K562 (cell line): ENCODE measurements at regions not wholly inside any gene's neighbourhood (a gene's known extent, or its start where the extent isn't known, plus 50 kb on each side); places are given as distances from the start of the nearest gene placed in this dataset.
A peak's percentile ranks its signal among the peaks of the same experiment; 100 is the strongest.

Experiments
- ATAC-seq: fragments of 200-7000 bp; cut with Tn5 transposase; 3 replicates; pipeline ENCODE4 v1.9.1; 2020; ENCODE audit warnings: moderate library complexity
- BruUV-seq: library from RNA; stranded (reverse); fragments of 400-500 nt; replicated peaks from 2 replicates; lab custom pipeline; 2021; lab: Mats Ljungman, UMichigan
- CTCF ChIA-PET: fragments of 300-600 bp; formaldehyde crosslinking; extraction: SDS; loops from one replicate; lab custom pipeline; 2021; ENCODE audit warnings: low intra/inter-chr PET ratio; lab: Yijun Ruan, JAX
- POLR2A ChIA-PET: fragments of 300-600, 350-650 bp; sonication (Branson Sonifier 250); formaldehyde crosslinking; extraction: SDS; loops from one replicate; lab custom pipeline; 2021; ENCODE audit warnings: antibody characterized with exemption, inconsistent platforms; lab: Yijun Ruan, JAX
- DNase-seq, 4 experiments: peaks; one replicate each; pipeline versions ENCODE4 v3.0.0 to v3.0.0-alpha.2; 2011 to 2018; ENCODE audit warnings: low spot score in 3 of 4, mixed read lengths in 3 of 4; ENCODE audit errors: extremely low read depth in 1 of 4
- FAIRE-seq: peaks from 2 replicates; lab custom pipeline; 2011; peaks lifted over from hg19 to GRCh38; lab: Jason Lieb, UNC
- H2AFZ ChIP-seq: 2 replicates; pipeline ENCODE4 v1.6.0; 2011; ENCODE audit warnings: low read depth, low read length, control low read depth, inconsistent platforms
- H3K27ac ChIP-seq: fragments of 200-600 bp; 3 replicates; pipeline ENCODE4 v1.8.0; 2011; ENCODE audit warnings: low read depth, mild to moderate bottlenecking, control low read depth, inconsistent platforms, low read length, moderate library complexity, mixed read lengths; ENCODE audit errors: extremely low read depth
- H3K27me3 ChIP-seq, 2 experiments: fragments of 300-600 bp in 1 of 2; 2 replicates in 1 of 2; 3 replicates in 1 of 2; pipeline versions ENCODE4 v1.6.0 to v1.8.0; 2011; ENCODE audit warnings: inconsistent platforms in 2 of 2, low read length in 2 of 2, mild to moderate bottlenecking in 1 of 2, mixed read lengths in 1 of 2, moderate library complexity in 1 of 2; ENCODE audit not compliant: control insufficient read depth in 2 of 2, insufficient read depth in 2 of 2
- H3K36me3 ChIP-seq: fragments of 300-600 bp; 3 replicates; pipeline ENCODE4 v1.8.0; 2011; ENCODE audit warnings: mild to moderate bottlenecking, low read length, inconsistent platforms; ENCODE audit not compliant: control insufficient read depth, insufficient read depth
- H3K4me1 ChIP-seq, 2 experiments: fragments of 200-600 bp in 1 of 2; replicated peaks in 1 of 2; 2 replicates in 1 of 2; 3 replicates in 1 of 2; pipeline versions ENCODE4 v1.5.1 to v1.8.0; 2011; ENCODE audit warnings: inconsistent platforms in 2 of 2, low read length in 2 of 2, mild to moderate bottlenecking in 1 of 2, mixed read lengths in 1 of 2, moderate library complexity in 1 of 2; ENCODE audit not compliant: control insufficient read depth in 2 of 2, insufficient read depth in 2 of 2
- H3K4me2 ChIP-seq: 2 replicates; pipeline ENCODE4 v1.6.1; 2011; ENCODE audit warnings: low read length, control low read depth, inconsistent platforms, mixed read lengths; ENCODE audit not compliant: insufficient read depth
- H3K4me3 ChIP-seq: fragments of 200-600 bp; sonication (generic), shearing (Covaris generic); 2 replicates; pipeline ENCODE4 v1.5.1; 2016; ENCODE audit warnings: control low read depth, inconsistent platforms
- H3K79me2 ChIP-seq: fragments of 200-600 bp; 3 replicates; pipeline ENCODE4 v1.8.0; 2011; ENCODE audit warnings: low read length, inconsistent platforms; ENCODE audit not compliant: control insufficient read depth, insufficient read depth
- H3K9ac ChIP-seq, 2 experiments: 2 replicates each; pipeline versions ENCODE4 v1.6.0 to v1.6.1; 2011; ENCODE audit warnings: low read depth in 2 of 2, low read length in 2 of 2, control low read depth in 1 of 2, inconsistent platforms in 1 of 2, mild to moderate bottlenecking in 1 of 2, mixed read lengths in 1 of 2; ENCODE audit not compliant: insufficient read depth in 1 of 2
- H3K9me1 ChIP-seq: one replicate; pipeline ENCODE4 v1.6.0; 2011; ENCODE audit warnings: inconsistent platforms, mild to moderate bottlenecking, low read length, moderate library complexity; ENCODE audit not compliant: control insufficient read depth, insufficient read depth
- H3K9me3 ChIP-seq: replicated peaks from 2 replicates; pipeline ENCODE4 v1.5.1; 2011; ENCODE audit warnings: low read depth, low read length, inconsistent platforms; ENCODE audit not compliant: control insufficient read depth, insufficient read depth
- H4K20me1 ChIP-seq: replicated peaks from 2 replicates; pipeline ENCODE4 v1.6.1; 2011; ENCODE audit warnings: low read length, inconsistent platforms, mixed read lengths; ENCODE audit not compliant: control insufficient read depth, insufficient read depth
- BACH1 ChIP-seq: fragments of 200-800 bp; sonication (Bioruptor generic); IDR thresholded peaks from 2 replicates; pipeline ENCODE4 v1.6.1; 2016; ENCODE audit warnings: missing genetic modification characterization, missing compliant biosample characterization
- BRD9 ChIP-seq: fragments of 450-650 bp; IDR thresholded peaks from 2 replicates; pipeline ENCODE4 v1.6.1; 2018; ENCODE audit warnings: low read depth; ENCODE audit not compliant: partially characterized antibody
- CAMTA2 ChIP-seq: fragments of 250-450 bp; sonication (Bioruptor Pico); conservative IDR thresholded peaks from 2 replicates; pipeline ENCODE4 v1.5.1; 2022
- CHD2 ChIP-seq: IDR thresholded peaks from 2 replicates; pipeline ENCODE4 v1.6.1; 2011; ENCODE audit warnings: low read depth, low read length
- GATAD2A ChIP-seq: fragments of 450-650 bp; IDR thresholded peaks from 2 replicates; pipeline ENCODE4 v1.6.1; 2017
- GTF2A2 ChIP-seq: IDR thresholded peaks from 2 replicates; pipeline ENCODE4 v1.6.1; 2016; ENCODE audit warnings: mild to moderate bottlenecking, missing genetic modification characterization, missing compliant biosample characterization
- MTA1 ChIP-seq: fragments of 450-650 bp; IDR thresholded peaks from 2 replicates; pipeline ENCODE4 v1.6.1; 2017; ENCODE audit warnings: borderline replicate concordance
- MTF1 ChIP-seq: fragments of 250-450 bp; sonication (Bioruptor Pico); IDR thresholded peaks from 2 replicates; pipeline ENCODE4 v1.9.0; 2021; ENCODE audit warnings: moderate library complexity, mild to moderate bottlenecking, inconsistent platforms, borderline replicate concordance
- SIRT6 ChIP-seq: IDR thresholded peaks from one replicate; pipeline ENCODE4 v1.6.1; 2012; ENCODE audit warnings: low read depth, mild to moderate bottlenecking, control low read depth, inconsistent platforms, low read length, moderate library complexity
- SMARCB1 ChIP-seq: IDR thresholded peaks from 2 replicates; pipeline ENCODE4 v1.6.1; 2011; ENCODE audit warnings: improper control_type of control experiment, low read depth; ENCODE audit not compliant: insufficient read length
- SMC3 ChIP-seq: conservative IDR thresholded peaks from 2 replicates; pipeline ENCODE4 v1.6.1; 2011; ENCODE audit warnings: low read depth, low read length, improper control_type of control experiment; ENCODE audit not compliant: insufficient read depth
- TBL1XR1 ChIP-seq, 2 experiments: IDR thresholded peaks; 2 replicates each; pipeline ENCODE4 v1.6.1; 2012; ENCODE audit warnings: improper control_type of control experiment in 2 of 2, low read length in 2 of 2, mild to moderate bottlenecking in 1 of 2
- TCF7 ChIP-seq: sonication (generic); IDR thresholded peaks from 2 replicates; pipeline ENCODE4 v1.6.1; 2016; ENCODE audit warnings: antibody characterized with exemption, borderline replicate concordance
- TGIF2 ChIP-seq: sonication (generic); formaldehyde crosslinking; IDR thresholded peaks from 2 replicates; pipeline ENCODE4 v1.8.1; 2022; ENCODE audit warnings: mild to moderate bottlenecking, missing genetic modification reagents, moderate library complexity
- ZNF583 ChIP-seq: fragments of 250-450 bp; sonication (Bioruptor Pico); IDR thresholded peaks from 2 replicates; pipeline ENCODE4 v1.4.0; 2020
- ZNF764 ChIP-seq: fragments of 250-450 bp; sonication (Bioruptor Pico); IDR thresholded peaks from 2 replicates; pipeline ENCODE4 v1.4.0; 2020; ENCODE audit warnings: low read depth, mild to moderate bottlenecking, moderate library complexity
- WGBS: fragments of 100-300 bp; shearing (Covaris generic); methylation state at CpG from one replicate; pipeline ENCODE4 v1.1.6; 2016; ENCODE audit warnings: low coverage, mixed read lengths; ENCODE audit not compliant: insufficient coverage; ENCODE audit errors: missing lambda C conversion rate; 5-methylcytosine and 5-hydroxymethylcytosine counted together
- in situ Hi-C: fragments of 300-500 bp; cut with MboI; formaldehyde crosslinking; loops from 4 replicates; pipeline ENCODE4 v1.15.0; 2018; ENCODE audit warnings: inconsistent platforms, mixed read lengths
- intact Hi-C: fragments of 100-400 bp; cut with micrococcal nuclease; formaldehyde crosslinking; loops from 2 replicates; pipeline ENCODE4 v1.14.2; 2022
- TF ChIP-seq, protein P1 (sequence below), 2 experiments: fragments of 450-650 bp; formaldehyde crosslinking in 1 of 2; IDR thresholded peaks; 2 replicates each; pipeline versions ENCODE4 v1.4.0 to v1.6.1; 2014 to 2020; ENCODE audit warnings: mild to moderate bottlenecking in 2 of 2, borderline replicate concordance in 1 of 2, low read depth in 1 of 2

DNA sequence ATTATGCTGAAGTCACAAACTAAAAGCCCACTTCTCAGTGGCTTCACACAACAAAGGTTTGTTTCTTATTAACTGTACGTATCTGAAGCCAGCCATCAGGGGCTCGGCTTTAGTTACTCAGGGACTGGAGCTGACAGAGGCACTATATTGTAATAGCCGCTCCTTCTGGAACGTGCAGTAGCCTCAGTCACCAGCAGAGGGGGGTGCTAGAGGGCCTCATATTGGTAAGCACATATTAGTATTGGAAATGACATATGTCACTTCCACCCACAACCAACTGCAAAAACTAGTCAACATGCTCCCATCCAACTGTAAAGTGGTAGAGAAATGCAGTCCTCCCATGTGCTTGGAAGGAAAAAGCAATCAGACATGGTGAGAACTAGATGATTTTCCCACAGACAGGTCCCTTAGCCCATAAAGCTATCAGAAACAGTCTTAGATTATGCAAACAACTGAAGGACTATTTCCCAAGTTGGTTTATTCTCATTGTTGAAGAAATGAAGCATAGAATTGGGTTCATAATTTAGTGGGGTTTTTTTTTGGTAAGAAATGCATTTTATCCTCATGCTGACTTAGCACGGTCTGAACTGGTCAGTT, 183.6 kb upstream of the G2E3 start:
- peak; percentile 49 to 64 (median 56) for DNase-seq
- ChIA-PET POLR2A (interaction anchor here (1.3 kb wide), 1 partner anchor 20 kb away, joined by 4 read pairs; no protein-coding TSS in a partner anchor), CTCF (interaction anchor here (1.7 kb wide), 1 partner anchor 146 kb away, joined by 5 read pairs; no protein-coding TSS in a partner anchor)
- H3K4me1 ChIP-seq = peaks cover 0 to 5% of the 10 kb centered on the region in 2 experiments; a peak in 3 of 5 replicates
- H3K79me2 ChIP-seq = no peaks in the 10 kb centered on the region
- no peak overlapping the region for H3K9ac ChIP-seq
- no peak overlapping the region; the same call in 1 of the 2 replicates for H2AFZ ChIP-seq
- no peak overlapping the region for H3K4me2 ChIP-seq
- intact Hi-C loops (loop anchor here (1.0 to 10.0 kb wide), 3 partner anchors 68 to 239 kb away; no protein-coding TSS in a partner anchor), in situ Hi-C loops (no loop called here)
- FAIRE-seq = peak; percentile 77
- no peaks in the 10 kb centered on the region for H3K9me1 ChIP-seq
- no peaks in the 10 kb centered on the region for H4K20me1 ChIP-seq
- no peaks in the 10 kb centered on the region for H3K9me3 ChIP-seq
- no peaks in the 10 kb centered on the region for H3K27me3 ChIP-seq
- no peak overlapping the region for H3K27ac ChIP-seq
- no peaks in the 10 kb centered on the region for H3K36me3 ChIP-seq
- H3K4me3 ChIP-seq = no peak overlapping the region
- WGBS = 27% methylated on average over 5 of the region's 5 CpGs
- peak; percentile 99 for ATAC-seq
- BruUV-seq = no TSS peak
- no peak for TF ChIP-seq GTF2A2 (tag)
- TF ChIP-seq TCF7 = no peak
- TF ChIP-seq ZNF764 = peak; percentile 96
- no peak for TF ChIP-seq SIRT6
- TF ChIP-seq TGIF2 (CRISPR knock-in tag) = no peak
- TF ChIP-seq SMC3 = 0 out of 2 replicates have a peak, but pooled peaks have one; percentile 39
- no peak for TF ChIP-seq GATAD2A
- TF ChIP-seq TBL1XR1 (IDR thresholded peaks at IDR 0.05; ENCODE audit: low read length in 2 of 2) = no peak
- no peak for TF ChIP-seq BACH1 (tag)
- no peak for TF ChIP-seq BRD9
- TF ChIP-seq MTF1 (CRISPR knock-in tag) = no peak
- no peak for TF ChIP-seq MTA1
- TF ChIP-seq SMARCB1 = no peak
- TF ChIP-seq CAMTA2 (CRISPR knock-in tag) = no peak
- no peak for TF ChIP-seq CHD2
- no peak for TF ChIP-seq ZNF583 (CRISPR knock-in tag)
- TF ChIP-seq, protein P1, sequence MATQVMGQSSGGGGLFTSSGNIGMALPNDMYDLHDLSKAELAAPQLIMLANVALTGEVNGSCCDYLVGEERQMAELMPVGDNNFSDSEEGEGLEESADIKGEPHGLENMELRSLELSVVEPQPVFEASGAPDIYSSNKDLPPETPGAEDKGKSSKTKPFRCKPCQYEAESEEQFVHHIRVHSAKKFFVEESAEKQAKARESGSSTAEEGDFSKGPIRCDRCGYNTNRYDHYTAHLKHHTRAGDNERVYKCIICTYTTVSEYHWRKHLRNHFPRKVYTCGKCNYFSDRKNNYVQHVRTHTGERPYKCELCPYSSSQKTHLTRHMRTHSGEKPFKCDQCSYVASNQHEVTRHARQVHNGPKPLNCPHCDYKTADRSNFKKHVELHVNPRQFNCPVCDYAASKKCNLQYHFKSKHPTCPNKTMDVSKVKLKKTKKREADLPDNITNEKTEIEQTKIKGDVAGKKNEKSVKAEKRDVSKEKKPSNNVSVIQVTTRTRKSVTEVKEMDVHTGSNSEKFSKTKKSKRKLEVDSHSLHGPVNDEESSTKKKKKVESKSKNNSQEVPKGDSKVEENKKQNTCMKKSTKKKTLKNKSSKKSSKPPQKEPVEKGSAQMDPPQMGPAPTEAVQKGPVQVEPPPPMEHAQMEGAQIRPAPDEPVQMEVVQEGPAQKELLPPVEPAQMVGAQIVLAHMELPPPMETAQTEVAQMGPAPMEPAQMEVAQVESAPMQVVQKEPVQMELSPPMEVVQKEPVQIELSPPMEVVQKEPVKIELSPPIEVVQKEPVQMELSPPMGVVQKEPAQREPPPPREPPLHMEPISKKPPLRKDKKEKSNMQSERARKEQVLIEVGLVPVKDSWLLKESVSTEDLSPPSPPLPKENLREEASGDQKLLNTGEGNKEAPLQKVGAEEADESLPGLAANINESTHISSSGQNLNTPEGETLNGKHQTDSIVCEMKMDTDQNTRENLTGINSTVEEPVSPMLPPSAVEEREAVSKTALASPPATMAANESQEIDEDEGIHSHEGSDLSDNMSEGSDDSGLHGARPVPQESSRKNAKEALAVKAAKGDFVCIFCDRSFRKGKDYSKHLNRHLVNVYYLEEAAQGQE (IDR thresholded peaks at IDR 0.05; ENCODE audit: borderline replicate concordance) = peak; percentile 47; the same call in 1 of the 2 replicates
- TF ChIP-seq, protein P1 (CRISPR knock-in tag; IDR thresholded peaks at IDR 0.05; ENCODE audit: low read depth) = no peak
